ENCODE measurements at regions not wholly inside any gene's neighbourhood (a gene's known extent, or its start where the extent isn't known, plus 50 kb on each side); places are given as distances from the start of the nearest gene placed in this dataset.
A peak's percentile ranks its signal among the peaks of the same experiment; 100 is the strongest.

GRCh38 chr18:47603158-47603557 is 327.3 kb downstream of the SMAD2 start:
- DNase-seq (ENCODE audit: low spot score) (no peak), ATAC-seq (no peak)

GRCh38 chr18:47602273-47602897 is 328.1 kb downstream of the SMAD2 start:
- DNase-seq (ENCODE audit: low spot score) (no peak), ATAC-seq (no peak)

GRCh38 chr18:47601581-47602272 is 328.7 kb downstream of the SMAD2 start:
- no peak for ATAC-seq
- DNase-seq (ENCODE audit: low spot score): no peak

- no peak for DNase-seq (ENCODE audit: low spot score)
Observed at GRCh38 chr18:47595831-47596501, 334.5 kb downstream of the SMAD2 start.

GRCh38 chr18:47594621-47595086 is 335.8 kb downstream of the SMAD2 start:
- DNase-seq (ENCODE audit: low spot score): no peak
- no peak for ATAC-seq

More at GRCh38 chr18:47595831-47596501, 334.5 kb downstream of the SMAD2 start:
- no peak for ATAC-seq

- no peak for ATAC-seq
- DNase-seq (ENCODE audit: low spot score): no peak
Observed at GRCh38 chr18:47593744-47594472, 336.6 kb downstream of the SMAD2 start.

- no peak for ATAC-seq
- DNase-seq (ENCODE audit: low spot score): no peak
Observed at GRCh38 chr18:47591429-47591828, 339.0 kb downstream of the SMAD2 start.

- peak; percentile 67 for ATAC-seq
Observed at GRCh38 chr18:47587587-47587986, 336.1 kb upstream of the SKOR2 start.

GRCh38 chr18:47586418-47587070 is 335.1 kb upstream of the SKOR2 start:
- DNase-seq (ENCODE audit: low spot score) (no peak), ATAC-seq (no peak)

More at GRCh38 chr18:47587587-47587986, 336.1 kb upstream of the SKOR2 start:
- DNase-seq (ENCODE audit: low spot score): peak; percentile 53

GRCh38 chr18:47585914-47586313 is 334.5 kb upstream of the SKOR2 start:
- no peak for ATAC-seq
- no peak for DNase-seq (ENCODE audit: low spot score)

GRCh38 chr18:47585136-47585535 is 333.7 kb upstream of the SKOR2 start:
- peak; percentile 55 for DNase-seq (ENCODE audit: low spot score)
- ATAC-seq: peak; percentile 86

GRCh38 chr18:47582093-47582492 is 330.6 kb upstream of the SKOR2 start:
- DNase-seq (ENCODE audit: low spot score) (no peak), ATAC-seq (no peak)

- no peak for DNase-seq (ENCODE audit: low spot score)
- no peak for ATAC-seq
Observed at GRCh38 chr18:47577520-47577919, 326.1 kb upstream of the SKOR2 start.

- no peak for ATAC-seq
Observed at GRCh38 chr18:47574966-47575365, 323.5 kb upstream of the SKOR2 start.

GRCh38 chr18:47571957-47572356 is 320.5 kb upstream of the SKOR2 start:
- no peak for DNase-seq (ENCODE audit: low spot score)
- ATAC-seq: no peak

More at GRCh38 chr18:47574966-47575365, 323.5 kb upstream of the SKOR2 start:
- no peak for DNase-seq (ENCODE audit: low spot score)

- ATAC-seq (no peak), DNase-seq (ENCODE audit: low spot score) (no peak)
Observed at GRCh38 chr18:47566809-47567208, 315.3 kb upstream of the SKOR2 start.

GRCh38 chr18:47560723-47561715 is 309.6 kb upstream of the SKOR2 start:
- DNase-seq (ENCODE audit: low spot score): no peak
- no peak for ATAC-seq

- DNase-seq (ENCODE audit: low spot score) (no peak), ATAC-seq (no peak)
Observed at GRCh38 chr18:47558110-47558750, 306.8 kb upstream of the SKOR2 start.

- ATAC-seq: no peak
- DNase-seq (ENCODE audit: low spot score): no peak
Observed at GRCh38 chr18:47557160-47557559, 305.7 kb upstream of the SKOR2 start.

Measured in left lobe of liver (tissue), 2 donors.